Stimulated activated CD8-positive, alpha-beta memory T cell treated with anti-CD3 and anti-CD28 coated beads, Interleukin-4, amount 100 ng/mL, for 1 hour (primary cell): ENCODE measurements at regions not wholly inside any gene's neighbourhood (a gene's known extent, or its start where the extent isn't known, plus 50 kb on each side); places are given as distances from the start of the nearest gene placed in this dataset.

ENCODE experiments used
- DNase-seq, 2 donors: peaks; one replicate each; pipeline ENCODE4 v3.0.0-alpha.2; 2020; ENCODE audit warnings: low read depth in 2 of 2, low spot score in 1 of 2

DNA sequence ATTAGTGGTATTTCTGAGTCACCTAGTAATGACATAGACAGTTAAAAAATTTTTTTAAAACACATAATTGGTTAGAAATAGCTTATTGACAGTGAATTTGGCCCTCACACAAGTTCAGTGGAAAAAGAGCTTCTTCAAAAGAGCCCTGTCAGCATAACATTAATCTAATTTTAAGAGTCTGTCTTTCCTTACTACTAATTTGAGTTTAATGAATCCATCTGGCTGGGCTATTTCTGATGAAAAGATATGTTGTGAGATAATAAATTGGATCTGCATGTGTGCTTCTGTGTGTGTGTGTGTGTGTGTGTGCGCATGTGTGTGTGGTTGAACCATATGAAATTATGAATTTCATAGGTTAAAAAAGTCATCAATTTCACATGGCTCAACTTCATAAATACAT, 1045.2 kb downstream of the FLRT2 start:
- DNase-seq, result no peak

DNA sequence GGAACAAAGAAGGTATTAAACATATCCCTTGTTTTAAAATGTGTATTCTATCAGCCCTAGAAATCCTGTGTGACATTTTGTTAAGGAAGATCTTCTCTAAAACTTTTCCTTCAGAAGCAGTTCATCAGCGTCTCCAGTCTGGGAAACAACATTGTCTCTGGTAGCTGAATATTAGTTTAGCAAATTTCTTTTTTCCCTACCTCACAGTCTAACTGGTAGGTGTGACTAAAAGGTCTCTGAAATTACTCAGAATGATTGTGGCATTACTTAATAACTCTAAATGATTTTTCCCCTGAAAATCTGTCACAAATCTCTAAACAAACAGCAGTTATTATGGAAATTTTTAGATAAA, 1044.8 kb downstream of the FLRT2 start:
- no peak for DNase-seq

DNA sequence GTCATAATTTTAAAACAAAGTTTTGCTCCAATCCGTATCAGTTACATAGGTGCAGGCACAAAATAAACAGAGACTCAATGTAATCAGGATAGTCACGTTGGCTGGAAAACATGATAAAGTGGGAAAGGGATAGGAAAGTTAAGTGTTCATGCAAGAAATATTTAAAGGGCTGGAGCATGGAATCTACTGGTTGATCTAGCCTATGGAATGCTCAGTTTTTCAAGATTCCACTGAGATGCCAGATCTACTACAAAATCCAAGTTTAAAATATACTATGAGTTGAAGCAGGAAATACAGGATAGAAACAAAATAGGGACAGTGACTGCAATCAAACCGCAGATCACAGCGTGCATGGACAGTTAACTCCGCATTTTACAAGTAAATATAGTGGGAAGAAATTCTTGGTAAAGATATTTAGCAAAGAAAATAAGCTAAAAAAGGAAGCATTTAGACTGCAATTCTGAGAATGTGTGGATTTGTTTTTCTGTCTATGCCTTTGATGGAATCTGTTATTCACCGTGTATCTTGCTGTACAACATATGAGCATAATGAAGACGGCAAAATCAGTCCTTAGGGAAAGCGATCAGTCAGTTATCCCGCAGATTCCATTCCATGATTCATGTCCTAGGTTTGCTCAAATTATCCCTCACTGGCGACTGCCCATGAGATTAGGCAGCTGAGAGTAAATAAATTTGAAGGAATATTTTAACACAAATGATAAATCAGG, 1044.3 kb downstream of the FLRT2 start:
- no peak for DNase-seq

DNA sequence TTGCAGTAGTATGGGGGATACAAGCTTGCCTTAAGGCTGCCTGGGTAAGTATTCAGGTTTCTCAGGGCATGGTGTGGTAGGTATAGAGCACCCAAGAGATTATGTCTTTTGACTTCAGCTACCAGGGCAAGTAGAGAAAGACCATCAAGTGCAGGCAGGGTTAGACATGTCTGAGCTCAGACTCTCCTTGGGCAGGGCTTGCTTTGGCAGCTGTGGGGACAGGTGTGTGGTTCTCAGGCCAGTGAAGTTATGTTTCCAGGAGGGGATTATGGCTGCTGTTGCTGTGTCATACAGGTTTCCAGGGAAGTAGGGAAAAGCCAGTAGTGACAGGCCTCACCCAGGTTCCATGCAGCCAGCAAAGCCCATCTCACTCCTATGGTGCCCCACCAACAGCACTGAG, 1040.4 kb downstream of the FLRT2 start:
- DNase-seq, result no peak

DNA sequence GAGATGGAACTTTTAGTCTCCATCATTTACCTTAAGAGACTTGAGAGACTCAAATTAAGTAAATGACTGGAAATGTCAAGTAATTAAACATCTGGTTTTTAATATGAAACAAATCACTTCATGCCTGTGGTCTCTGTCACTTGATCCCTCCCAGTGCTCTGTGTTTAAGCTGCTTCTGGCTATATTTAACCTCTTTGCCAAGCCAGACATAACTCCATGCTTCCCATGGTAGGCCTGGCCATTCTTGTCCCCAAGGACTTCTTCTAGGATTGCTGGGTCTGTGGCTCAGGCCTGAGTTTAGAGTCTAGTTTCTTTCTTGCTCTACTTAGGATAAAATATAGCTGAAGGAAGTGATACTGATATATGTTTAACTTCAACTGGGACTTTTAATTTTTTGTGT, 1013.6 kb downstream of the FLRT2 start:
- DNase-seq, result no peak

DNA sequence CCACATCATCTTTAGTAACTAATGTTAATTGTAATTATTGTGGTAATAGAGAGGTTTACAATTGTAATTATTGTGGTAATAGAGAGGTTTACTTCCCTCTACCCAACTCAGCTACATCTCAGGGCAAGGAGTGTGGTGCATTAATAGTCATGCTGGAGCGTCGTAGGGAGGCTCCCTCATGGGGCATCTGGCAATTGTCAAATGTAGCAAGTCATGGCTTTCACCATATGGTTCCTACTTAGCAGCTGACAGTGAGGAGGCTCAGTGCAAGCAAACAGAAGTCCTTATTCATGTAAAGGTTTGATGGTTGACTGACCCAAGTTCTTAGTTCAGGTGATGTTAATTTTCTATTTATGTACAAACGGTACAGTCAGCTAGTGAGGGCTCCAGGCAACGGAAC, 1012.0 kb downstream of the FLRT2 start:
- no peak for DNase-seq

DNA sequence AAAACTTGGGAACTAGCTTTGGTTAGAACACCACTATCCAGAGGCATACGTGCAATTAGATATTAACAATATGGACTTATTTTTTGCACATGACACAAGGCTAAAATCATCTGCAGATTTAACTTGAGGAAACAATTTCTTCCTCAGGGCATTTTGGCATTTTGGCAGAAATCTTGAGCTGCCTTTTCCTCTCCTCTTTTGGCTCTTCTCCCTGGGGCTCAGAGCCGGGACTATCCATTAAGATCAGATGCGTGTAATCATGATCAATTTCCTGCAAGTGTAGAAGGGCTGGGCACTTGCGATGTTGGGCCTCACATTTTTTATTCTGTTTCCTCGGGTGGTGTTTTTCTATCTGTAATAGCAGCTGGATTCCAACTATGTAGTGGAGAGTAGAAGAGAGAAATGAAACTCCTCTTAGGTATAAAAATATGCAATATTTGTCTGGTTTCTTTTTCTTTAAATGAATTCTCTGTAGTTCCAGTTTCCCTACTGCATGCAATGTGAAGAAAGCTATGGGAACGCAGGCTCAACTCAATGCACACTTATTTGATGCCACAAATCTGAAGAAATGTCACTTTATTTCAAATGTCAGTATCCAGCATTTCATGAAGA, 1010.8 kb downstream of the FLRT2 start:
- DNase-seq, result no peak

DNA sequence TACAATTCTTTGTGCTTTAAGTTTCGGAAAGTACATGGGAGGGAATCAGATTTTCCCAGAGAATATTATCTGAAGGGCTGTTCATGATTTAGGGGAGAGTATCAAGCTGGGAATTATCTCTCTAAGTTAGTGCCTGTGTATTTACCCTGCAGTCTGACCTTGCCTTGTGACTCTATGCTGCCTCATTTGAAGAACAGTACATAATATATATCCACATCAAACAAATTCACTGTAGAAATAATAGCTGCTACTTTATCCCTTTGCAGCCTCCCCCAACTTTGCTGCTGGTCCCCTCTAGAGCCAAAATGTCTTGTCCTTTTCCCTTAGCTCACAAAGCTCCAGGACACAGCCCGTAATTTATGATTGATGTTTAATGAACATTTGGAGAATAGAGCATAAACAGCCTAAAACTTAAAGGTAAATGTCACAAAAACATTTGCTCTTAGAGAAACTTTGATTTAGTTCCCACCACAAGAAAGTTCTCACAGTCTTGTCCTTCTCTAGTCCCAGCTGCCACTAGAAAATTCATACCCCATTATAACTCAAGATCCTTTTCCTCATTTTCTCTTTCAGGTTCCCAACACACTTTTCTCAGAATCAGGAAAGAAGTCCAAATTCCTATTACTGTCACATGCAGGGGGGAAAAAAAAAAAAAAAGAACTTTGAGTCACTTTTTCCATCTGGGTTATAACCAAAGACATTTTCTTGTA, 1009.6 kb downstream of the FLRT2 start:
- no peak for DNase-seq

DNA sequence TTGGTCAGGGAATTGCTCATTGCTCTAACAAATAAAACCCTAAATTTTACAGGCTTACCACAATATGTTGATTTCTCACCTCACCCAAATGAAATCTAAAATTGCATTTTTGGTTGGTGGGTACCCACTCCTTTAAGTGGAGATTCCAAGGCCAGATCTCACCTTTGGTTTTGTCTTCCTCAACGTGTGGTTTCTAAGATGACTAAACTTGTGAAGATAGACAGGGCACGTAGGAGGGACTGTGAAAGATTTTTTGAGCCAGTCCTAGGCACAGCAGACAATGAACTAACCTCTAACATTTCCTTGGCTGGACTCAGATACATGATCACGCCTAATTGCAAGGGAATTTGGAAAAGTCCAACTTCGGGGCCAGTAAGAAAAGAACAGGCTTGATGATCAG, 1003.9 kb downstream of the FLRT2 start:
- no peak for DNase-seq

DNA sequence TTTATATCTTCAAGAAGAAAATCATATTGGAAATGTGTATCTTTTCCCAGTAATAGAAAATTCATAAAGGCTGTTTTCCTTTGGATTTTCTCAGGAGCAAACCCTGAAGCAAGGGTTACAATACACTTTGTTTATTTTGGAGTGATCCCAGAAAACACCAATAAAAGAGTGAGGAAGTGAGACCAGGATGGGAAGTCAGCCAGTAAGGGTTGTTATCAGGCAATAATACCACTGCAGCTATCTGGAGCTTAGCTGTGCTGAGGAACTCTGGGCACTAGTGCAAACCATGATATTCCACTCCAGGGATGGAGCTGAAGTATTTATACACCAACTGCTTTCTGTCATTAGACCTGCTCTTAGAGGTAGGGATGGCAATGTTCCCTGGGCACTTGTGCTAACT, 1002.3 kb downstream of the FLRT2 start:
- no peak for DNase-seq

DNA sequence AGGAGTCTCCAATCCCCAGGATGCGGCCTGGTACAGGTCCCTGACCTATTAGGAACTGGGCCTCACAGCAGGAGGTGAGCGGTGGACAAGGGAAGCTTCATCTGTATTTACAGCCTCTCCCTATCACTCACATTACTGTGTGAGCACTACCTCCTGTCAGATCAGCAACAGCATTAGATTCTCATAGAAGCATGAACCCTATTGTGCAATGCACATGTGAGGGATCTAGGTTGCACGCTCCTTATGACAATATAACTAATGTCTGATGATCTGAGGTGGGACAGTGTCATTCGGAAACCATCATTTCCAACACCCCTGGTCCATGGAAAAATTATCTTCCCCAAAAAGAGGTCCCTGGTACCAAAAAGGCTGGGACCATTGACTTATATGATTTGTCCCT, 1000.5 kb downstream of the FLRT2 start:
- DNase-seq, result no peak

DNA sequence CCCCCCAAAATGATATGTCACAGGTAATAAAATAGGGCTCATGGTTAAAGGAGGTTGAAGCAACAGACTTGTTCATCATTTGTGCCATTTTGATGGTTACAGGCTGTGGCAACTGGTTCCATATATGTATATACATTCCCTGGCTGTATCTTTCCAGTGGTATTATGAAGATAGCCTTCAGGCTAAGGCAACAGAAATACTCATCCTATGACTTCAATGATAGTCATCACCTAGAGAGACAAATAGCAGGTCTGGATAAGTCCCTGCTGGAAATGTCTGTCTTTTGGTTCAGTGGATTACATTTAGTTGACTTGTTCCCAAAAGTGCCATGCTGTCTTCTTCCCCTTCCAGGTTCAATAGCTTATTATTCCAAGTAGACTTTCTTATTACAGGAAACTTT, 997.4 kb downstream of the FLRT2 start:
- DNase-seq, result no peak

DNA sequence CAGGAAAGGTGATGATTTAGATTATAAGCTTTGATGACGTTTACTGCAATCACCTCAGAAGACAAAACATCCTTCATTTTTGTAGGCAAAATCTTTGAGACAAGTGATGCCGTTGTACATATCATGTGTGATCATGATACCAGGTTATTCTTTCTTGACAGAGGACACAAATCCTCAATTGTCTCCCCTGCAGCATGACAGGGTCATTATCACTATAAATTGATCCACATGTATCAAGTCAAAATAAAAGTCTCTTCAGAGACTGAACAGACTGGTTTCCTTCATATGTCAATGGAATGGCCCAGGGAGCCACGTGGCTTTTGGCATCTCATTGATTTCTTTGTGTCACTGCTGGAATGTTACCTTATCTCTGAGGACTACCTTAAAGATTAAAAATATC, 995.7 kb downstream of the FLRT2 start:
- DNase-seq, result no peak

DNA sequence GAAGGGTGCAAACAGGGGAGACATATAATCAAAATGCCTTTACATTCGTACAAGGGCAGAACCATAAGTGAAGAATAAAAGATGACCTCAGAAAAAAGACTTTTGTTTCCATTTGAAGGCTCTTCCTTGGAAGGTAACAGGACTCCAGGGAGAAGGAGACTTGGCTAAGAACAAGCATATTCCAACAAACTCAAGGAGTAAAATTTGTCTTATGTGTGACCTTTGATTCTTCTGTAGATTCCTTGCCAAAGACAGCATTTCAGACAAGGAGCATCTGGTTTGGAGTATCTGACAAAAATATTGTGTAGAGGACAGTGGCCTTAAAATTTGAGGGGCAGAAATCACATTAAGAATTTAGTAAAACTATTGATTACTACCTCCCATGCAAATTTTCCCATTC, 991.9 kb downstream of the FLRT2 start:
- no peak for DNase-seq

DNA sequence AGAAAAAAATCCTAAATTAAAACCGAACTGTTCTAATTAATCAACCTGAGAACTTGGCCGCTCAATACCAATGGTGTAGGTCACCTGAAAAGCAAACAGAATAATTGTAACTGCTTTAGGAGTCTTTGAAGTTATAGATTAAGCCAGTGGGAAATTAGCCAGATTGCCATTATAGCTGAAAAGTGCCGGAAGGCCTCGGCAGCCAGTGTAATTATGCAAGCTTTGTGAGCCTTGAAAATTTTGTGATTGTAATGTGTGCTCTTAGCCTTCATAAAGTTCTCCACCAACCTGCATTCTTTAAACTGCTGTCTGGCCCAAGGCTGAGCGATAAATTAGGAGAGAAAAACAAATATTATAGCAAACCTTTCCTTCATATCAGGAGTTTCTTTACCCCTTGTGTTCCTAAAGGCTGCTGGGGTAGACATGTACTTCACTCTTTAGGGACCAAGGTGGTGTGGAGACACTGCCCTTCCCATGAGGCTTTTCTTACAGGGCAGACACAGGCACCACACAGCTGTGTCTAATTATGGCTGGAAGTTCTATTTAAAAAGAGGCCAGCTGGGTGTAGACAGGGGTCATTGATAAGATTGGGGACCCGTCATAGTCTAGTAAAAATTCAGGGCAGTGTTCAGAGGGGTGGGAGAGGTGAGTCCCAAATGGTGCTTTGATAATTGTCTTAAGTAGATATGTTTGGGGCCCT, 991.2 kb downstream of the FLRT2 start:
- no peak for DNase-seq

DNA sequence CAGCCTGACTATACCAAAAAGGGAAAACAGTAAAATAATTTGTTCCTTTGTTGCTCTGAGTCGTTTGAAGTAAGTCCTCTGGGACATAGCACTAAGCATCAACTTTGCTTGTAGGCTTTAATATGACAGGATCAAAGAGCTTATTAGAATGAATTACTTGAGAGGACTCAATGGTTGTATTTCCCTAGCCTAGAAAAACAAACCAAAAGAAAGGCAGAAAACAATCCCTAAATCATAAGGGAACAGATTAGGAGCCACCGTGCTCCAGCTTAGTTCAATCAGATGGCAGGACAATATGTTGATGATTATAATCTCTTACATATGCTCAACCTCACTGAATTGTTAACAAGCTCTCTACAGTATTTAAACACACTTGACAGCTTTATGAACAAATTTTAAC, 988.4 kb downstream of the FLRT2 start:
- DNase-seq, result no peak

DNA sequence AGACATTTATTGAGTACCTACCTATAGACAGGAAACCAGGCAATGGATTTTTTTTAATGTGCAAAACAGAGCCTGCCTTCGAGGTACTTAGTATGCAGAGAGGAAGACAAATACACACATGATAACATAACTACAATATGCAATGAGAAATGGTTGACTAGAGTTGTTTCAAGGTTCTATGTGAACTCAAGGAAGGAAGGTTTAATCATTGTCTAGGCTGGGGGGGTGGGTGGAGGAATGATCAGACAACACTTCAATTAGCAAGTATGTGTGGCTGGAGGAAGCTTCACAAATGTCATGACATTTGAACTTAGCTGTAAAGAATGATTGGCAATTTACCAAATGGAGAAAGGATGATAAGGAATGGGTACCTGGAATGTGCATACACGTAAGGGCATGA, 985.3 kb downstream of the FLRT2 start:
- no peak for DNase-seq

DNA sequence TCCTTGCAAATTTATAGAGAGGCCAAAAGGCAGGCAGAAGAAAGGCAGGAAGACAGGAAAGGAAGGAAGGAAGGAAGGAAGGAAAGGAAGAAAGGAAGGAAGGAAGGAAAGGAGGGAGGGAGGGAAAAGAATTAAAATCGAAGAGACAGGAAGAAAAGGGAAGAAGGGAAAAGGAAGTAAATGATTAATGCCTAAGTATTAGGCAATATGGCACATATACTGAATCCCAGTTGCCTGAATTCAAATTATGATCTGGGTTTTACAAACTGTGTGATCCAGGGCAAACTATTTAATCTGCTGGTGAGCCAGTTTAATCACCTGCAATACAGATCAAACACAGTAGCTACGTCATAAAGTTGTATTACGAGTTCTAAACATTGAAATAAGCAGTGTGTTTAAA, 983.6 kb downstream of the FLRT2 start:
- no peak for DNase-seq

DNA sequence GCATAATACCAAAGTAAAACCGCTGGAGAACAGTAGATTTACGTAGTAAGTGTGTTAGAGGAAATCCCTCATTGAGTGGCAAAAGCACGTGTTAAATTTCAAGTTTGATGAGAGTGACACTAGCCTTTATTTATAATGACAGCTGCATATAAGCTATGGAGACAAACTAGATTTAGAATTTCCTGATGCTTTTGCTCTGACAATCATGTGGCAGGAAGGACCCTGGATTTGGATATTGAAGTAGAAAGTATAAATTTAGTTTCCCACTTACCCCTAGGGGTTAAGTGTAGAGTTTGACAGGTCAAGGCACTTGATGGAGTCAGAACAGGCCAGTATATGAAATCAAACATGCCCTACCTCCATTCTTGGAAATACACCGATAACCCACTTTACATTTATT, 983.1 kb downstream of the FLRT2 start:
- DNase-seq, result no peak

DNA sequence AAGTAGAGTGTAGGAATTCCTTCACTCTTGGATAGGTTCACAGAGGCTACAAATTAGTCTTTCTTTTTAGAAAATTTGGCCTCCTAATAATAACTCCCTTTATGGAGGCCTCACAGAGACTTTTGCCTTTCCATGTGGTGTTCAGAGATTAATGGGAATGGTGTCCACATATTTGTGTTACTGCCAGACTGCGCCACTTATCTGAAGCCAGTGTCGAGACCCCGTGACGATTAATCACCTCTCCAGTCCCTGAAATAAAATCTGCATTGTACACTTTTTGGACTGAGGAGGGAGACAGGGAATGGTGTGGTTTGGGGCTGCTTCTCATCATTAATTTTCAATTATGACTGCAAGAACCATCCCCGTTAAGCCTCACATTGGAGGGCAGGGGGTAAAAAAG, 980.5 kb downstream of the FLRT2 start:
- DNase-seq, result no peak

DNA sequence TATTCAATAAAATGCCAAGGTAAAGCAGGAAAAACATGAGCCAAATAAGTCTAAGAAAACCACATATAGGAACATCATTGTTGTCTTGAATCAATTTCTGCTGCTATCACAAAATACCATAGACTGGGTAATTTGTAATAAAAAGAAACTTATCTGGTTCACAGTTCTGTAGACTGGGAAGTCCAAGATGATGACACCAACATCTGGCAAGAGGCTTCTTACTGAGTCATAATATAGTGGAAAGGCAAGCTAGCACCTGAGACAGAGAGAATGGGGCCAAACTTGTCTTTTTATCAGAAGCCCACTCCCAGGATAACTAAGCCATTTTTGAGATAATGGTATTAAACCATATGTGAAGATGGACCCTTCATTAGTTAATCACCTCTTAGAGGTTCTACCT, 975.9 kb downstream of the FLRT2 start:
- DNase-seq, result no peak

DNA sequence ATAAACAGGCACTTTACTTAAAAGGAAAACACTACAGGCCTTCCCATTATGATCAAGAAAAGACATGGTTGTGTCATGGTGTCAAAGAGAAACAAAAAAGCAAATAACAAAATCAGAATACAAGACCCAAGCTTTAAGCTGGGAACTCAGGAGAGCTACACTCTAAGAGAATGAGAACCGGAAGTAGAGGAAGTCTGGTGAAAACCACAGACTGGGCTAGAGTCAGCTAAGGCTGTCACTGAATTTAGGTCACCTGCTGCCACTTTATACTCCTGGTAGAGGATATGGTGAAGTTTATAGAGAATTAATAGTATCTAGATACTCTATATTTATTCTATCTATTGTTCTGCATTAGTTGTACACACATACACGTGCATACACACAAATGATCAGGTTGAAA, 971.7 kb downstream of the FLRT2 start:
- no peak for DNase-seq
